GM18505 (cell line): ENCODE measurements at regions not wholly inside any gene's neighbourhood (a gene's known extent, or its start where the extent isn't known, plus 50 kb on each side); places are given as distances from the start of the nearest gene placed in this dataset.

Experiments
- ATAC-seq: cut with Tn5 transposase; IDR thresholded peaks from one replicate; pipeline ENCODE4 v1.9.1; 2021; ENCODE audit not compliant: unreplicated experiment
- POLR2A ChIP-seq: IDR thresholded peaks from 4 replicates; pipeline ENCODE4 v1.6.1; 2011; ENCODE audit warnings: borderline replicate concordance; ENCODE audit not compliant: insufficient read depth, insufficient read length; ENCODE audit errors: extremely low read depth

DNA sequence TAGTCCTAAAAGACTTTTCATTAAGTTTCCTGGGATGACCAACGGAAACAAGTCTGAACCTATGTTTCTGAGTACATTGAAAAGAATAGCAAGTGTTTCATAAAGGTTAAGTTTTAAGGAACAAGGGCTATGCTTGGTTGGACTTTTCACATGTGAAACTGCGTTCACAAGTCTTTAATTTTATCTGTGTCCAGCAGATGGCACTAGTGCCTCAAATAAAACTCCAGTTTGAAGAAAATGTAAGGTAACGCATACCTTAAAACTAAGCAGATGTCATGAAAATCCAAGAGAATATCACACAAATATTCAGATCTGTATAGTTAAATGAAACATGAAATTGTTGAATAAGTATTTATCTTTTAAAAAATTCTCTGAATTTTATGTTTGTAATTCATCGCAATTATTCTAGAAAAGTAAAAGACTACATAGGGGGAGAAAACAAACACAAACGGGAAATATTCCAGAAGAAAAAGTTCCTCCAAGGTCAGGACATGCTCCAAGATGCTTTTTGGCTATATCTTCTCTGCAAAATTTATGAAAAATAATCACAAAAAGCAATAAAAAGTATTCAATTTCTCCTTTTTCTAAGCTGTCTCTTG lies 89.6 kb upstream of the MAD2L1 start:
- ATAC-seq, result no peak
- TF ChIP-seq POLR2A, result no peak

DNA sequence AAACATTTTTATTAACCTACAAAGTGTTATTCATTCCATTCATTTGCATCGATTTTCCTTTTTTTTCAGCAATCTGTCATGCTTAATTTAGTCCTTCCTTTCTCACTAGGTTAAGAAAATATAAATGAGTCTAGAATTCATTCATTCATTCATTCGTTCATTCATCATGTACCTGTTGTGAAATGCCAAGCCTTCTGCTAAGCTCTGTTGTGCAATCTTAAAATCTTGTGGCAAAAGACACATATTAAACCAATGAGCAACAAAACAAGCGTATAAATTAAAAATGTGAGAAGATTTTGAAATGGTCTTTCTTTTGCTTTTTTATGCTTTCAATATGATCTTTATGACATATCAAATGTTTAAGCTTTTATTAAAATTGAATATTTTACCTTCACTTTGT lies 88.6 kb upstream of the MAD2L1 start:
- TF ChIP-seq POLR2A, result no peak
- ATAC-seq, result no peak

DNA sequence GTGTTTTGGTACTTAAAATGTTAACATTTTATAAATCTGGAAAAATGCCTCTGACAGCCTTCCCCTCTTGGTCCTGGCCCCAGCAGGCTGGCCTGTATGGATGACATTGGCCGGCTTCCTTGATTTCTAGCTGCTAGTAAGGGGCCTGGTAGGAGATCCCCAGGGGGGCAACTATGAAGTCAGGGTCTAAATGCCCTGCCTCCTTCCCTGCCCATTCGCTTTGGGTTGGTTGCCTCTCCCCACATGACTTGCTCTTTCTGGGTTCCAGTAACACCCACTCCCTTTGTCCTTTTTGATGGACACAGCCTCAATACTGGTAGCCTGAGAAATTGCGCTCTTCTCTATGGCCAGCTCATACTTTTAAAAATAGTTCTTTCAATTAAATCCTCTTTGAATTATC lies 78.0 kb upstream of the MAD2L1 start:
- TF ChIP-seq POLR2A, result no peak

DNA sequence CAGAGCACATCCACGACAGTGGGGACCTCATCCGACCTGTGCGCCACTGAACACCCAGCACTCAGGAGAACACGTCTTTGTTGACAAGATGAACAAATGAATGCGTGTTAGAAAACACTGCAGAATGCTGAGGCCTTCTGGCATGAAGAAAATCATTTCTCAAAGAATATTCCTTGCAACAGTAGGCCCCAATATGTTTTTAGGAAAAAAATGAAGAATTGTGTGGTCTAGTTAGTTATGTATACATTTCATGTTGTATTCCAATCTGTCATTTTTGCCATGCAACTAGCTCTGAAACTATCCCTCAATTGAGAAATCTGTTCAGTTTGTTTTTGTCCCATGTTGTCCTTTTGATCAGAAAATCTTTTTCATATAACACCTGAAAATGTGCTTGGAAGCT lies 77.4 kb upstream of the MAD2L1 start:
- ATAC-seq, result no peak
- no peak for TF ChIP-seq POLR2A

More for the DNA sequence above, 78.0 kb upstream of the MAD2L1 start:
- no peak for ATAC-seq

DNA sequence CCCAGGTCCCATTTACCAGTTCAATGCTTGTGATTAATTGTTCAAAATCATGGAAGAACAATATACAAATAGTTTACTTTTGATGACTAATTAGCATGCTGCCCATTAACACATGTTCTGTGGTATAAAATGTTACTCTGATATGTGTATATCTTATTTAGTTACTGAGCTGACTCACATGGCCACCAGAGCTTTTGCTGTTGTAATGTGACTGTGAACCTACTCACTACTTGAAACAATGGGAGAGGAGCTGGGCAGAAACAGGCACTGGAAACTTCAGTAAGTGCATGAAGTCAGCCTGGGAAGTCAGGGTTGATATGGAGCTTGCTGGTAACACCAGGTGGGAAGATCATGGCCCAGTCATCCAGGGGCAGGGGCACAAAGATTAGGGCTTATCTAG lies 72.7 kb upstream of the MAD2L1 start:
- ATAC-seq, result no peak
- no peak for TF ChIP-seq POLR2A

DNA sequence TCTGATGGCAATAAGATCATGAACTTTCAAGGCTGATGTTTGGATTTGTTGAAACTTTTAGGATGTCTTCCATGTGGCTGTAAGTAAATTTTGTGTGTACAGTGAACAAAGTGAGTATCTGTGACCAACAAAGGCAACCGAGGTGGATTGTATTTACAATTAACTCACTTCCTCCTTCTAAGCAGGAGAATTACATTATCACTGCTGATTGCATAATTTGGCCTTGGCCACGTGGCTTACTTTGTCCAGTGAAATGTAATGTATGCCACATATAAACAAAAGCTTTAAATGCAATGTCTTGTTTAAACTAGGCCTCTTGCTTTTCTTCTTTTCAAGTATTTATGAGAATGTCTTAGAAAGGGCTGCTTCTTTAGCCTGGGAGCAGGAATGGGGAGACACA lies 66.3 kb upstream of the MAD2L1 start:
- ATAC-seq, result no peak
- no peak for TF ChIP-seq POLR2A

DNA sequence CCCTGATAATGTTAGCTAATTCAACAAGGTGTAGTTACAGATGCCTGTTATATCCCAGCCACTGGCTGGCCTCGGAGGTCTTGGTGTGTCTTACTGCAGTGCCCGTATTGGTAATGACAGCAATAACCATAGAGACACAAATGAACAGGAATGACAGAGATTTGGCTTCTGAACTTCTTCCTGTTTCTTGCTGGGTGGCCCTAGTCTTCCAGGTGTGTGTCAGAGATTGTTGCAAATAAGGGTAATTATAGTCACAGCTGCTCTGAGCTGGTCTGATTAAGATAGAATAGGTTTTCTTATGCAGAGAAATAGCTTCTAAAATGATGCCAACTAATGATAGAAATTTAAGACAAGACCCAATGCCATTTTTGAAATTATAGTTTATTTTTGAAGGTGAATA lies 64.1 kb upstream of the MAD2L1 start:
- ATAC-seq, result no peak
- no peak for TF ChIP-seq POLR2A
